Thoracic aorta (tissue), 2 donors: ENCODE measurements at regions not wholly inside any gene's neighbourhood (a gene's known extent, or its start where the extent isn't known, plus 50 kb on each side); places are given as distances from the start of the nearest gene placed in this dataset.

Experiments
- ATAC-seq: fragments of 150-250 bp; one replicate; pipeline ENCODE4 v1.8.0; 2017; ENCODE audit warnings: low read depth; ENCODE audit not compliant: insufficient number of reproducible peaks, low FRiP score
- DNase-seq: peaks from one replicate; pipeline ENCODE4 v3.0.0-alpha.2; 2020; ENCODE audit warnings: low spot score
- H3K27ac ChIP-seq, 2 donors: fragments of 200-600 bp; sonication (generic); 1 replicate in 1 of 2; 2 replicates in 1 of 2; pipeline ENCODE4 v1.5.1; 2016; ENCODE audit warnings: mild to moderate bottlenecking in 2 of 2, moderate library complexity in 2 of 2
- H3K27me3 ChIP-seq: fragments of 200-600 bp; sonication (generic); replicated peaks from 2 replicates; pipeline ENCODE4 v1.6.0; 2016; ENCODE audit warnings: mild to moderate bottlenecking; ENCODE audit not compliant: insufficient read depth
- H3K36me3 ChIP-seq: fragments of 200-600 bp; sonication (generic); one replicate; pipeline ENCODE4 v1.5.1; 2016
- H3K4me1 ChIP-seq, 2 donors: fragments of 200-600 bp; sonication (generic); 1 replicate in 1 of 2; 2 replicates in 1 of 2; pipeline versions ENCODE4 v1.5.1 to v1.6.0; 2016; ENCODE audit warnings: low read depth in 2 of 2, mild to moderate bottlenecking in 1 of 2; ENCODE audit not compliant: control insufficient read depth in 1 of 2
- H3K4me3 ChIP-seq: fragments of 200-600 bp; sonication (generic); 2 replicates; pipeline ENCODE4 v1.5.1; 2016; ENCODE audit warnings: mild to moderate bottlenecking
- H3K9me3 ChIP-seq: fragments of 200-600 bp; sonication (generic); 2 replicates; pipeline ENCODE4 v1.5.1; 2016
- TF ChIP-seq, protein P1 (sequence below): fragments of 200-600 bp; sonication (generic); IDR thresholded peaks from one replicate; pipeline ENCODE4 v1.5.1; 2019; ENCODE audit warnings: antibody characterized with exemption

DNA sequence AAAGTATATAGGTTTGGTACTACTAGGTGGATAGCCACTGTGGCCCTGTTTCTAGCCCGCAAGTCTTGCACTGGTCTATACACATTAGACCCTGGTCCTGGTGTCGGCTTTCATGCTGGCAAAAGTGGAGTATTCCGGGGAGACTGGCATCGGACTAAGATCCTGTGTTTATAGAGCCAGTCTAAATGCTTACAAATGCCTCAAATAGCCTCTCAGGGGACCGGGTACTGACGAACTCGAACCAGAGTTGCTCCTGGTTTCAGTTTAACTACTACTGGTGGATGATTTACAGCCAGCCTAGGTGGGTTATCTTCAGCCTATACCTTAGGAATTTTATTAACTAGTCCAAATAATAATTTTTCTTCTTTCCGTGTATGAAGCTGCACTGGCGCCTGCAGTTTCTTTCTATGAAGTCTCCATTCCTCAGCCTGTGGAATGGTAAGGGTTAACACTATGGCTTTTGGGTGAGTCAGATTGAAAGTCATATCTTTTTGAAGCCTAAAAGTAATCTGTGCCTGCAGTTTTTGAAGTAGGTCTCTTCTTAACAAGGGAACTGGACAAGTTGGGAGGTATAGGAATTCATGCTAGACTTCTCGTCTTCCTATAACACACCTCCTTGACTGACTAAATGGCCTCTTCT lies 51.3 kb downstream of the OR10H4 start:
- DNase-seq, result no peak

DNA sequence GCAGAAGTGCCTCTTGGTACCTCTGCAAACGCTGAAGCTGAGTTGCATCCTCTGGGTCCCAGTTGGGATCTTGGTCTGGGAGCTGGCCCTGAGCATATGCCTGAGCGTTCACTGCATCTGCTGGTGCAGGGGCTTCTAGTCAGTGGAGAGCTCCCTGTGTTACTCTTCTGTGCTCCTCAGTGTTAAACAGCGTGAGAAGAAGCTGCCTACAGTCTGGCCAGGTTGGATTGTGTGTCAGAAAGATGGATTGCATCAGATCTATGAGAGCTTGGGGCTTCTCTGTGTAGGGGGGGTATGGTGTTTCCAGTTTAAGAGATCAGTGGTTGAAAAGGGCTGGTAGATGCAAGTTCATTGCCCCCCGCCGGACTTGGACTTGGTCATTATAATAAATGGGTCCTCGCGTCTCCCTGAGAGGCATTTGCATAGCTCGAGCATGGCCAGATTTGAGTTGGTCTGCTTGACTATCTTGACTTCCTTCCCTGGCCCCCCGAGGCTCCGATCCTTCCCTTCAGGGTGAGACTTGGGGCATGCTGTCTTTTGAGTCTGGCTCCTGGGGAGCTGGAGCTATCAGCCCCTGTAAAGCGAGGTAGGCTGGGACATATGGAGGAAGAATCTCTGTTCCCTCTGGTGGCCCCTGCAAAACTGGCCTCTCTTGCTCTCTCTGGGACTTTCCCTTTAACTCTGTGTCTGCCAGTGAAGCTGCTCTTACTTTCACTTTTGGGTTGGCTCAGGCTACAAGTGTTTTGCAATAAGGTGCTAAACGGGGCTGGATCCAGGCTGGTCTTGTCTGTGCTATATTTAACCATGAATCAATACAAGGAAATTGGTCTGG lies 52.9 kb downstream of the OR10H4 start:
- Histone ChIP-seq H3K4me1 (peaks cover 9 to 37% of the 10 kb centered on the region in 2 donors), H3K9me3 (no peaks in the 10 kb centered on the region), H3K4me3 (peak overlapping the region; percentile 71), H3K27ac (peak overlapping the region; percentile 29 to 43), H3K36me3 (no peaks in the 10 kb centered on the region), H3K27me3 (no peaks in the 10 kb centered on the region)
- DNase-seq (no peak), ATAC-seq (peak; percentile 28)
- TF ChIP-seq, protein P1, sequence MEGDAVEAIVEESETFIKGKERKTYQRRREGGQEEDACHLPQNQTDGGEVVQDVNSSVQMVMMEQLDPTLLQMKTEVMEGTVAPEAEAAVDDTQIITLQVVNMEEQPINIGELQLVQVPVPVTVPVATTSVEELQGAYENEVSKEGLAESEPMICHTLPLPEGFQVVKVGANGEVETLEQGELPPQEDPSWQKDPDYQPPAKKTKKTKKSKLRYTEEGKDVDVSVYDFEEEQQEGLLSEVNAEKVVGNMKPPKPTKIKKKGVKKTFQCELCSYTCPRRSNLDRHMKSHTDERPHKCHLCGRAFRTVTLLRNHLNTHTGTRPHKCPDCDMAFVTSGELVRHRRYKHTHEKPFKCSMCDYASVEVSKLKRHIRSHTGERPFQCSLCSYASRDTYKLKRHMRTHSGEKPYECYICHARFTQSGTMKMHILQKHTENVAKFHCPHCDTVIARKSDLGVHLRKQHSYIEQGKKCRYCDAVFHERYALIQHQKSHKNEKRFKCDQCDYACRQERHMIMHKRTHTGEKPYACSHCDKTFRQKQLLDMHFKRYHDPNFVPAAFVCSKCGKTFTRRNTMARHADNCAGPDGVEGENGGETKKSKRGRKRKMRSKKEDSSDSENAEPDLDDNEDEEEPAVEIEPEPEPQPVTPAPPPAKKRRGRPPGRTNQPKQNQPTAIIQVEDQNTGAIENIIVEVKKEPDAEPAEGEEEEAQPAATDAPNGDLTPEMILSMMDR, result no peak

More for the DNA sequence above, 51.3 kb downstream of the OR10H4 start:
- peaks cover 9 to 42% of the 10 kb centered on the region in 2 donors for H3K4me1 ChIP-seq
- H3K4me3 ChIP-seq, result peak overlapping the region; percentile 42
- peak overlapping the region; percentile 43 to 49 for H3K27ac ChIP-seq
- no peaks in the 10 kb centered on the region for H3K27me3 ChIP-seq
- no peak for ATAC-seq
- no peaks in the 10 kb centered on the region for H3K36me3 ChIP-seq
- H3K9me3 ChIP-seq, result no peaks in the 10 kb centered on the region
- TF ChIP-seq, protein P1, result no peak

DNA sequence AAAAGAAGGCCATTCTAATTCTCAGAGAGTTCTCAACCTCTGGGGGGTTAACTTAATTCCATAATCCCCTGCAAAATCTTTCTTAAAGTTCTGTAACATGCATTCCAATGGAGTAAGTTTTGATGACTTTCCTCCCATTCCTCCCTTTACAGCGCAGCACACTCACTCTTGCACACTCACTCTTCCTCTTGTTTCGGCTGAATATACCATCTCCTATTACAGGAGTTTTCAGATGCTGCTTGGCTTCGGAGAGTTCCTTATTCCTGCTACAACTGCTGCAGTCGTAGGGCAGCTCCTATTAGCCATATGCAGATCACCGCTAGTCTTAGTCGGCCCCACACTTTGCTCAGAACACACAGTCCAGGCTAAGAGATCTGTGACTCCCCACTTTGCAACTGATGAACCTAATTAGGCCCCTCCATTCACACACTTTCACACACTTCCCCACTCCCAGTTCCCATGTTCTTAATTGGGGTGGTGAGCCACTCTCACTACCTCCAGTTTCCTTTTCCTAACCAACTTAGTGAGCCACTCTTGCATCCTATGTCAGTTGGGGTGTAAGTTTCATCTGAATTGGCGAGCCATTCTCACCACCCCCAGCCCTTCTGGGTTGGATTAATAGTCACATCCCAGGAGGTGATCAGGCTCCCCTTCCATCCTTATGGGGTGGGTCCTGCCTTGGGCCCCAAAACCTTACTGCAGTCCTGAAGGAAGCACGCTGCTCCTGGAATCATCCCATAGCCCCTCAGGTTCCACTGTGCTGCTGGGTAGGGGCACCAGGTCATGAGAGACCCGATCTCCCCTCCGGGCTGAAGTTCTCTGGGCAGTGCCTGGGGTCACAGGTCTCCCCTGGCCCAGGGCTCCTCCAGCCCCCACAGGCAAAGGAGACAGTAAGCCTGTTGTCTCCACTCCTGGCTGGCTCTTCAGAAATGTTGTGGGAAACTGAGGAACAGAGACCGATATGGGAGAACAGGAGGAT lies 53.9 kb downstream of the OR10H4 start:
- Histone ChIP-seq H3K4me3 (peak overlapping the region; percentile 71), H3K27ac (peak overlapping the region in 1 of 2 donors; percentile 29), H3K9me3 (no peaks in the 10 kb centered on the region), H3K27me3 (no peaks in the 10 kb centered on the region), H3K36me3 (no peaks in the 10 kb centered on the region), H3K4me1 (peaks cover 9 to 37% of the 10 kb centered on the region in 2 donors)
- no peak for DNase-seq
- ATAC-seq, result no peak
- TF ChIP-seq, protein P1, result no peak

DNA sequence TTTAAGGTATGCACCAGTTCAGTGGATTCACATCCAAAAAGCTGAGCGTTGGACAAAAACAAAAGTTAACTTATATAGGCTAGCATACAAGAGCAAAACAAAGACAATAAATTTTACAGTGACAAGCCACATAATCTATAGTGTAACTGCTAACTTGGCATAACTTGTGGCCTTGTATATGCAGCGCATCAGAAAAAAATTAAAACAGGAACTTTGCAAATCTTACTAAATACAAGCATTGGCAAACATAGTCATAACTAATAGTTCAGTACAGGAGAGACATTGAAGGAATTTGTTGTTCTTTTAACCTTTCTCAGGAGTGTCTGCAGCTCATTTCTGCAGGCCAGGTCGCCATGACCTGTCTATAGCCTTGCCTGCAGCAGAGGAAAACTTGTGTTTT lies 54.6 kb downstream of the OR10H4 start:
- H3K27me3 ChIP-seq, result no peaks in the 10 kb centered on the region
- H3K4me3 ChIP-seq, result no peak overlapping the region
- H3K9me3 ChIP-seq, result no peaks in the 10 kb centered on the region
- H3K27ac ChIP-seq, result no peak overlapping the region
- TF ChIP-seq, protein P1, result no peak
- ATAC-seq, result no peak
- peaks cover 9 to 37% of the 10 kb centered on the region in 2 donors for H3K4me1 ChIP-seq
- no peaks in the 10 kb centered on the region for H3K36me3 ChIP-seq
- no peak for DNase-seq
